GM12878 (cell line): ENCODE measurements at regions not wholly inside any gene's neighbourhood (a gene's known extent, or its start where the extent isn't known, plus 50 kb on each side); places are given as distances from the start of the nearest gene placed in this dataset.

ENCODE experiments used
- ATAC-seq: fragments of 200-7000 bp; cut with Tn5 transposase; 3 replicates; pipeline ENCODE4 v1.9.1; 2020; ENCODE audit warnings: mild to moderate bottlenecking, moderate library complexity
- BruUV-seq: library from RNA; stranded (reverse); fragments of 400-500 nt; replicated peaks from 2 replicates; lab custom pipeline; 2021; lab: Mats Ljungman, UMichigan
- CTCF ChIA-PET: fragments of 300-600 bp; sonication (Branson Sonifier 250); formaldehyde crosslinking; extraction: SDS; loops from one replicate; lab custom pipeline; 2021; ENCODE audit warnings: inconsistent platforms; lab: Yijun Ruan, JAX
- POLR2A ChIA-PET: fragments of 350-600 bp; formaldehyde crosslinking; extraction: SDS; loops from one replicate; lab custom pipeline; 2021; ENCODE audit warnings: inconsistent platforms; lab: Charles Lee
- RAD21 ChIA-PET: fragments of 300-600 bp; sonication (Branson Sonifier 250); formaldehyde crosslinking; loops from one replicate; lab custom pipeline; 2023; ENCODE audit warnings: antibody characterized with exemption; ENCODE audit not compliant: unreplicated experiment; lab: Charles Lee
- SMC1A ChIA-PET: fragments of 300-600 bp; sonication (Branson Sonifier 250); formaldehyde crosslinking; loops from one replicate; lab custom pipeline; 2023; ENCODE audit not compliant: unreplicated experiment, uncharacterized antibody; lab: Charles Lee
- DNase-seq: peaks from one replicate; pipeline ENCODE4 v3.0.0-alpha.2; 2011; ENCODE audit warnings: low read depth, low spot score
- FAIRE-seq: peaks from 3 replicates; lab custom pipeline; 2011; peaks lifted over from hg19 to GRCh38; lab: Jason Lieb, UNC
- H2AFZ ChIP-seq: 2 replicates; pipeline ENCODE4 v1.6.0; 2011; ENCODE audit warnings: low read depth, low read length, control low read depth; ENCODE audit not compliant: control insufficient read depth
- H3K27ac ChIP-seq: 2 replicates; pipeline ENCODE4 v1.5.1; 2011; ENCODE audit warnings: control low read depth; ENCODE audit not compliant: control insufficient read depth, insufficient read depth
- H3K27me3 ChIP-seq, 2 experiments: replicated peaks in 1 of 2; 2 replicates each; pipeline versions ENCODE4 v1.6.0 to v1.6.1; 2011; ENCODE audit warnings: low read length in 1 of 2; ENCODE audit not compliant: control insufficient read depth in 2 of 2, insufficient read depth in 2 of 2
- H3K36me3 ChIP-seq, 2 experiments: 2 replicates each; pipeline ENCODE4 v1.5.1; 2011; ENCODE audit warnings: low read length in 1 of 2; ENCODE audit not compliant: control insufficient read depth in 2 of 2, insufficient read depth in 2 of 2
- H3K4me1 ChIP-seq: 2 replicates; pipeline ENCODE4 v1.6.1; 2011; ENCODE audit warnings: mild to moderate bottlenecking, low read length, moderate library complexity, mixed read lengths; ENCODE audit not compliant: control insufficient read depth, insufficient read depth
- H3K4me2 ChIP-seq: 2 replicates; pipeline ENCODE4 v1.6.0; 2011; ENCODE audit warnings: control low read depth; ENCODE audit not compliant: control insufficient read depth, insufficient read depth
- H3K4me3 ChIP-seq: fragments of 200-600 bp; sonication (generic); 2 replicates; pipeline ENCODE4 v1.5.1; 2016
- H3K79me2 ChIP-seq: 2 replicates; pipeline ENCODE4 v1.6.0; 2011; ENCODE audit warnings: low read length; ENCODE audit not compliant: control insufficient read depth, insufficient read depth
- H3K9ac ChIP-seq: 2 replicates; pipeline ENCODE4 v1.8.0; 2011; ENCODE audit warnings: low read length, control low read depth, mixed read lengths; ENCODE audit not compliant: control insufficient read depth, insufficient read depth
- H3K9me3 ChIP-seq: replicated peaks from 3 replicates; pipeline ENCODE4 v1.5.1; 2011; ENCODE audit warnings: mild to moderate bottlenecking, low read length; ENCODE audit not compliant: control insufficient read depth, insufficient read depth
- H4K20me1 ChIP-seq: 2 replicates; pipeline ENCODE4 v1.6.0; 2011; ENCODE audit not compliant: control insufficient read depth, insufficient read depth
- ASH2L ChIP-seq: fragments of 300-600, 200-600 bp; sonication (generic); IDR thresholded peaks from 2 replicates; pipeline ENCODE4 v1.6.1; 2017; ENCODE audit warnings: low read depth, mild to moderate bottlenecking, borderline replicate concordance
- FOXK2 ChIP-seq: fragments of 450-650 bp; IDR thresholded peaks from 2 replicates; pipeline ENCODE4 v1.6.1; 2017; ENCODE audit warnings: mild to moderate bottlenecking, moderate library complexity
- JUNB ChIP-seq: IDR thresholded peaks from 2 replicates; pipeline ENCODE4 v1.6.1; 2016; ENCODE audit warnings: antibody characterized with exemption, mild to moderate bottlenecking
- LARP7 ChIP-seq: fragments of 450-650 bp; IDR thresholded peaks from 2 replicates; pipeline ENCODE4 v1.6.1; 2017; ENCODE audit warnings: mild to moderate bottlenecking
- MYB ChIP-seq: fragments of 150-350 bp; IDR thresholded peaks from 2 replicates; pipeline ENCODE4 v1.6.1; 2014; ENCODE audit warnings: mild to moderate bottlenecking, low read depth, low read length, borderline replicate concordance
- PAX8 ChIP-seq: fragments of 450-650 bp; IDR thresholded peaks from 2 replicates; pipeline ENCODE4 v1.6.1; 2017; ENCODE audit warnings: mild to moderate bottlenecking, moderate library complexity
- PML ChIP-seq: IDR thresholded peaks from 2 replicates; pipeline ENCODE4 v1.6.1; 2012; ENCODE audit warnings: low read length, inconsistent platforms
- RAD51 ChIP-seq: fragments of 450-650 bp; IDR thresholded peaks from 2 replicates; pipeline ENCODE4 v1.6.1; 2016; ENCODE audit warnings: moderate library complexity, mild to moderate bottlenecking, inconsistent platforms
- REST ChIP-seq: IDR thresholded peaks from 2 replicates; pipeline ENCODE4 v1.6.1; 2012; ENCODE audit warnings: mild to moderate bottlenecking, low read depth, low read length
- RUNX3 ChIP-seq: IDR thresholded peaks from 2 replicates; pipeline ENCODE4 v1.6.1; 2012; ENCODE audit warnings: low read length, inconsistent platforms
- SREBF2 ChIP-seq: IDR thresholded peaks from 2 replicates; pipeline ENCODE4 v1.6.1; 2012; ENCODE audit warnings: mild to moderate bottlenecking, low read length
- WRNIP1 ChIP-seq: IDR thresholded peaks from 2 replicates; pipeline ENCODE4 v1.6.1; 2011; ENCODE audit warnings: low read depth, low read length, improper control_type of control experiment, borderline replicate concordance
- YBX1 ChIP-seq: fragments of 450-650 bp; IDR thresholded peaks from 2 replicates; pipeline ENCODE4 v1.6.1; 2016; ENCODE audit warnings: antibody characterized with exemption
- ZBTB40 ChIP-seq: fragments of 450-650 bp; IDR thresholded peaks from 2 replicates; pipeline ENCODE4 v1.6.1; 2016; ENCODE audit warnings: mild to moderate bottlenecking, moderate library complexity, borderline replicate concordance
- ZNF274 ChIP-seq: IDR thresholded peaks from one replicate; pipeline ENCODE4 v1.8.0; 2011; ENCODE audit not compliant: insufficient read length, insufficient read depth
- ZNF687 ChIP-seq: fragments of 450-650 bp; IDR thresholded peaks from 2 replicates; pipeline ENCODE4 v1.6.1; 2017; ENCODE audit warnings: mild to moderate bottlenecking, moderate library complexity
- WGBS: methylation state at CpG from one replicate; pipeline ENCODE4 v1.1.6; 2016; ENCODE audit warnings: low lambda C conversion rate; ENCODE audit not compliant: insufficient replicate concordance, insufficient coverage; ENCODE audit errors: missing lambda C conversion rate; 5-methylcytosine and 5-hydroxymethylcytosine counted together
- in situ Hi-C: fragments of 300-500 bp; cut with MboI; formaldehyde crosslinking; loops from 9 replicates; pipeline ENCODE4 v1.14.3; 2018; ENCODE audit warnings: mixed read lengths
- intact Hi-C: fragments of 100-400 bp; cut with micrococcal nuclease; formaldehyde crosslinking; loops from one replicate; pipeline ENCODE4 v1.14.2; 2022; ENCODE audit not compliant: unreplicated experiment

GRCh38 chr3:107117156-107117555 lies 260.1 kb upstream of the CCDC54 start:
- FAIRE-seq (no peak), ATAC-seq (no peak), DNase-seq (no peak)
- Histone ChIP-seq H3K4me3 (no peak overlapping the region), H4K20me1 (no peaks in the 10 kb centered on the region), H3K36me3 (no peaks in the 10 kb centered on the region), H3K4me1 (no peaks in the 10 kb centered on the region), H3K79me2 (no peaks in the 10 kb centered on the region), H3K9ac (no peak overlapping the region), H3K27me3 (no peaks in the 10 kb centered on the region), H3K9me3 (no peaks in the 10 kb centered on the region), H3K27ac (no peak overlapping the region), H2AFZ (no peak overlapping the region), H3K4me2 (no peak overlapping the region)
- SMC1A ChIA-PET: interaction anchor here (0.9 kb wide), 1 partner anchor 9 kb away, joined by 3 read pairs; no protein-coding TSS in a partner anchor
- 91% methylated on average over 4 of the region's 4 CpGs for WGBS
- POLR2A ChIA-PET: no interaction called here
- no TSS peak for BruUV-seq
- in situ Hi-C loops (no loop called here), intact Hi-C loops (no loop called here)
- CTCF ChIA-PET: interaction anchor here (0.8 to 1.6 kb wide), 2 partner anchors 10 to 68 kb away, joined by 3 to 4 read pairs; no protein-coding TSS in a partner anchor
- RAD21 ChIA-PET: no interaction called here
- TF ChIP-seq FOXK2 (no peak), SREBF2 (no peak), ZNF687 (no peak), PML (no peak), ASH2L (no peak), WRNIP1 (no peak), RAD51 (no peak), ZNF274 (no peak), RUNX3 (no peak), JUNB (no peak), MYB (no peak), PAX8 (no peak), YBX1 (no peak), ZBTB40 (no peak), LARP7 (no peak), REST (no peak)
